GM19025 (cell line): ENCODE measurements at regions not wholly inside any gene's neighbourhood (a gene's known extent, or its start where the extent isn't known, plus 50 kb on each side); places are given as distances from the start of the nearest gene placed in this dataset.

Experiments
- ATAC-seq: cut with Tn5 transposase; IDR thresholded peaks from one replicate; pipeline ENCODE4 v1.9.1; 2021; ENCODE audit warnings: mild to moderate bottlenecking, low read depth, moderate library complexity; ENCODE audit not compliant: unreplicated experiment

DNA sequence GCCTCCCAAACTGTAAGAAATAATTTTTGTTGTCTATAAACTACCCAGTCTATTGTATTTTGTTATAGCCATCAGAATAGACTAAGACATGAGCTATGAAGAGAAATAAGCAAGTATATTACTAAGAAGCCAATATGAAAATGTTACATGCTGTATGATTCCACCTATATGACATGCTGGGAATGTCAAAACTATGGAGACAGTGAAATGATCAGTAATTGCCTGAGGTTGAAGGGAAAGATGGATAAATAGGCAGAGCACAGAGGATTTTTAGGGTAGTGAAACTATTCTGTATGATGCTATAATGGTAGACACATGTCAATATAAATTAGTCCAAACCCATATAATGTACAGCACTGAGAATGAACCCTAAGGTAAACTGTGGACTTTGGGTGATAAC, 261.3 kb upstream of the PCDH15 start:
- ATAC-seq = no peak

DNA sequence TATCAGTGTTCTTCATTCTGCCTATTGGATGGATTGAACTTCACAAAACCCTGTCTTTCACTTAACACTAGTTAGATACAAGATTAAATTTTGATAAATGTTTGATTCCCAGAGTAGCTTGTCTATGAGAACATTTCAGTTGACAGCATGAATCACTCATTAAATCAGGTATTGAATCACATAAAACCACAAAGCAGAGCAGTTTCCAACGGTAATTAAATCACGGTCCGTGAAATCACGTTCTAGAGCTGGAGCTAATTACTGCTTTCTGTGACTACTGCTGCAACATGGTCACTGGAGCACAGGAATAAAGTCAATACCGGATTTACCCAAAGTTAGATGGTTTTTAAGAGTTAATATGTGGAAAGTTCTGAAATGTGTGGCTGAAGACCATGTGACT, 257.8 kb upstream of the PCDH15 start:
- ATAC-seq = no peak

DNA sequence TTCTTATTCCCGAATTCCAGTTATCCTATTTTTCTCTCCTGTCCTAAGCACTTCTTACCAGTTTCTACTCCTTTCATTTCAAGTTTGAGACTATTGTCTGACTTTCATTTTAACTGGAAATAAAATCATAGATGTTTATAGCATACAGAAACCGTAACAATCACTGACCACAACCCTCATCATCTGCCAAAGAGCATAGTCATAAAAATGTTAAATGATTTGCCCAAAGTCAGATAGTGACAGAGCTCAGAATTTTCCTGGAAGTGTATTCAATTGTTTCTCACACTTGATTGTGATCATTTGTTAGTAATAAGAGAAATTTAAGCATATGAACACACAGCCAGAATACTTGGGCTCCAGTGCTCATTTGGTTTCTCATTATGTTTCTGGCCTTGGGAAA, 250.5 kb upstream of the PCDH15 start:
- ATAC-seq = no peak

DNA sequence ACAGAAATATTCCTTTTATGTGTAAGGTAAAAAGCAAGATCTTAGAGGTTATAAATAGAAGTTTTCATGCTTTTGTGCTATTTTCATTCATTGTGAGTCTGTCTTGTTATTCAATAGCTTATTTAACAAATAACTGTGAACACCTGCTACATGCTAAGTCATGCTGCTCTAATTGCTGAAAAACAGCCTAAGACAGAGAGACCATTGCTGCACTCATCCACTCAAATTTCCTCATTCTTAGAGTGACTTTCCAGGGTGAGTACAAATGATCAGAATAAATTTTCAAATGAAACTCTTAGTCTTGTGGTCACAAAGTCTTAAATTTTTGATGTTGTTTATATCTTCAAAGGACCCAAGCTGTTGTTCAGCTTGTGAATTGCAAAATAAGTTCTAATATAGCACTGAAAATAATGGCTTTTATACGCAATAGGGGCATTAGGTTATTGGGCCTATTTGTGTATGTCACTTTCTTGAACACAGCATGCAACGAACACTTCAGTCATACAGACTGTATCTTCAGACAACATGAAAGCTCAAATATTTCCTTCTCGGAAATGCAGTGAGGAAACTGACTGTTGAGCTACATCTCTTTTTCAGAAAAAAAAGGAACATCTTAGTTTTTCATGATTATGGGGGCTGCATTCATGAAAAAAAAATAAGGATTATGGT, 247.9 kb upstream of the PCDH15 start:
- no peak for ATAC-seq

DNA sequence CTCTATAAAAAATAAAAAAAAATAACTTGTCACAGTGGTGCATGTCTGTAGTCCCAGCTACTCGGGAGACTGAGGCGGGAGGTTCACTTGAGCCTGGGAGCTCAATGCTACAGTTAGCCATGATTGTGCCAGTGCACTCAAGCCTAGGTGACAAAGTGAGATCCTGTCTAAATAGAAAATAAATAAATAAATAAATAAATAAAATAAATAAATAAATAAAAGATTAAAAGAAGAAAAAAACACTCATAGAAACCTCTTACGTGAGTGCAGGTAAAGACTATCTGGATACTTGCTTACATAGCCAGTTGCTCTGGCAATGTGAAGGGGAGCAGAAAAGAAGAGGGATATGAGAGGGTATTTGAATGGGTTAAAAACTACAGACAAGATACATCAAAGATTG, 242.5 kb upstream of the PCDH15 start:
- no peak for ATAC-seq

DNA sequence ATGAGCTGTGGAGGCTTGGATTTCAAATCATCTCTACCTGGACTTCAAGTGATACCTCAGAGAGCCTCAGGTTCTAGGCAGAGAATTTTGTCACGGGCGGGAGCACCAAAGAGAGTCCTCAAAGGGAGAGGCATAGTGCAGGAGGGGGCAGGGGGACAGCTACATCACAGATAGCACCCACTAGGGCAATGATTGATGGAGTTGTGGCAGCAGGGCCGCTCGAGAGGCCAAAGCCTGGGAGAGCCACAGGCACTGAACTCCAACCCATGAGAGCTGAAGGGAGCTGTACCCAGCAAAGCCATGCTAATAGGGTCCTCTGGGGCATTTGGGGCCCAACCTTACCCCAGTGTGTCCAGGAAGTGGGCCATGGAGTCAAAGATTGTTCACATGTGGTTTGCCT, 232.0 kb upstream of the PCDH15 start:
- no peak for ATAC-seq

- ATAC-seq = no peak
Measured at GRCh38 chr10:55024713-55025112, 223.7 kb upstream of the PCDH15 start.

DNA sequence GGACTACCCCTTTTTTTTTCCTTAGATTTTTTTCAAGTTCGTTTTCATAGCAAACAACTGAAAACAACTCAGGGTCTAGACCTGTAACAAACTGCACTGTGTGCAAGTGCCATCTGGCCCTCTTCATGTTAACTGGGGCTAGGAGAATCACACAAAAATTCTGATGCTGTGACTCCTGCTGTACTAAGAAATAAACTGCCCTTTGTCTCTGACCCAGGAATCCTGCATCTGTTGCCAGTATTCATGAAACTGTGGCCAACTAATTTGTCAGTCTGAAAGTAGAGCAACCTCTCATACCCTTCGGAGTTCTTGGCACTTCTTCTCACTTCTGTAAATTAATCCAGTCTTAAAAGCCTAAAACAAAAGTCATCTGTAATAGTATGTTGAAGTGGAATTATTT, 218.4 kb upstream of the PCDH15 start:
- ATAC-seq = no peak

DNA sequence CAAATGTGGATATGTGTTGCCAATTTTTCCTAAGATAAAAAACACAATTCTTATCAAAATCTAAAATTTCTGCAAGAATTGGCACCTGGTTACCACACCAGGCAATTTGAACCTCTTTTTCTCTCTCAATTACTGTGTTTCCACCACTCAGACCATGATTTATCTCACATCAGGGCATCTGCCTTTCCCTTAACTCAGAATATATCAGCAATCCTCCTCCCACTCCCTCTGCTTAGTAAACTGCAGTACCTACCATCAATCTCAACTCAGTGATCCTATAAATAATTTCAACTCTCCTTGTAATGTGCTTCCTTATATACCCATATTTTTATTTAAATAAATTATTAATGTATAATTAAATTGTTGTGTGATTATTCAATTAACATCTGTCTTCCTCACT, 212.3 kb upstream of the PCDH15 start:
- no peak for ATAC-seq

- ATAC-seq = no peak
Measured at GRCh38 chr10:55002420-55002819, 201.4 kb upstream of the PCDH15 start.

DNA sequence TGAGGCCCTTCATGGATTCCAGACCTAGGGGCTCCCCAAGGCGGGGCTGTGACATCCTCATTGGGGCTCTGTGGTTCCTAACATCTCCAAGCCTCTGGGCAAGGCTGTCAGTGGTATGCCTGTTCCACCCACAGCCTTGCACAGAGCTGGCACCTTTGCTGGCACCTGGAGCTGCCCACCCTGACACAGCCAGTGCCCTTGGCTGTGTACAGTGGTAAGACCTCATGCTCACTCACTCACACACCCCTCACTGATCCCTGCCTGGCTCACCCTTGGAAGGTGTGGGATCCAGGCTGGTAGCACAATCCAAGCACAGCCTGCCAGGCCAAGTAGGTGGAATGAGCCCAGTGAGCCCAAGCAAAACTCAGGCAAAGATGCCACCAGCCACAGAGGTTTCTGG, 200.4 kb upstream of the PCDH15 start:
- ATAC-seq = no peak

DNA sequence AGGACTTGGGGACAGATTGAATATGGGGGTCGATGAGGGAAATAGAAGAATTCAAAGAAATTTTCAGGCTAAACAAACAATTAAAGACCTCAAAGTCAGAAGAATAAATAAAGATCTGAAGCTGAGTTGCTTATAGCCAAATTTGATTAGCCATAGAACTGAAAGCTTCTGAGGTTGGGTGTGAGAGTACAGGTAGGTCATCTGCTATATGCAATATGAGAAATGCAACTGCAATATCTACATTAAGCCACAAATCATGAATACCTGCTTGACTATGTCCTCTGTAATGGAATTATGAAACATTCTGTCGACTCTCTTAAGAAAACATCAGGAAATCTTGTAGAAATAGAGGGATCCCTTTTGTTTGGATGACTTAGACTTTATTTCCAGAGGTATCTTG, 192.1 kb upstream of the PCDH15 start:
- no peak for ATAC-seq

GRCh38 chr10:54985732-54986131, 184.7 kb upstream of the PCDH15 start:
- ATAC-seq = no peak

DNA sequence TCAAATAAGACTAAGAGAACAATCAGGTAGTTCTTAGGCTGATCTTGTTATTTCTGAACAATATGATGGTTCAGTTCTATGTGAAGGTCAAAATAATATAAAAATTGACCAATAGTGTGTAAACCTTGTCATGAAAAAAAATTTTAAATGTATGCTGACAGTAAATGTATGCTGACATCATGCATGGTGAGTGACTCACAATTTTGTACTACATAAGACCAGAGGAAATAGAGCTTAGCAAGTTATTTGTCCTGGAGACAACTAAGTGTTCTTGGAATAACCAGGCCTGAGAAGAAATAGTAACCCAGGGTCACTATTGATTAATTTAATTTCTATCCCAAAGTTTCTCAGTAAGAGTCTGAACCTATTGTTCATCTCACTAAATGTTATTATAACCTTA, 182.2 kb upstream of the PCDH15 start:
- ATAC-seq = no peak

GRCh38 chr10:54962134-54962900, 161.3 kb upstream of the PCDH15 start:
- ATAC-seq = no peak

DNA sequence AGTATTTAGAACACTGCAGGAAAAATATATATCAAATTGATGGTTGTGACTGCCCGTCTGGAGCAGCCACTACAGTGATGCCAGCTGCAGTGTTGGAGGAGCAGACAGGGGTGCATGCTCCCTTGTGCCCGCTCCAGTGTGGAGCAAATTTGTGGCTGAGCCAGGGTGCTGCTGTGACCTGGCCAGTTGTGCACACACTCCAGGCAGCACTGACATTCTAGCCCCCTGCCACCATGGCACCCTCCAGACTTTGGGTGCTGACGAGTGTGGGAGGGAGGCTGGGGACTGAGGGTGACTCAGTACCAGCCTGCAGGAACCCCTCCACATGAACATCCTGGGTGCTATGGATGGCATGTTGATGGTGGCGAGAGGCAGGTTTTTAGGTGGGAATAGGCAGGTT, 160.0 kb upstream of the PCDH15 start:
- ATAC-seq = no peak

DNA sequence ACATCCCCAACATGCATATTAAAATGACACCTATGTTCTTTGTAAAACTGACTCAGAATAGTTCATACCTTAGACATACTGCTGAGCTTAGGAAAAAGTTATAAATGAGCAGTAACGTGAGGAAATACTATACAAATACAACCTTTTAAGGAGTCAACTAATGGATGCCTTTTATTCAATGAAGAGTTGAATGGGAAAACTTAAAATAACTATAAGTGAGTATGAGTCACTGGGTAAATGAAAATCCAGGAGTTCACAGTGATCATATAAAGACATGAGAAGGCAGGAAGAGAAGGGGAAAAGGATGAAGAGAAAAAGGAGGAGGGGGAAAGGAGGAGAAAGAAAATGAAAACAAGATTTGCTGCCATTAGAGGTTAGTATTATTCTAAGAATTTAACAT, 157.8 kb upstream of the PCDH15 start:
- ATAC-seq = no peak

GRCh38 chr10:54947605-54948004, 146.6 kb upstream of the PCDH15 start:
- no peak for ATAC-seq

- no peak for ATAC-seq
Measured at GRCh38 chr10:54940418-54940817, 139.4 kb upstream of the PCDH15 start.

DNA sequence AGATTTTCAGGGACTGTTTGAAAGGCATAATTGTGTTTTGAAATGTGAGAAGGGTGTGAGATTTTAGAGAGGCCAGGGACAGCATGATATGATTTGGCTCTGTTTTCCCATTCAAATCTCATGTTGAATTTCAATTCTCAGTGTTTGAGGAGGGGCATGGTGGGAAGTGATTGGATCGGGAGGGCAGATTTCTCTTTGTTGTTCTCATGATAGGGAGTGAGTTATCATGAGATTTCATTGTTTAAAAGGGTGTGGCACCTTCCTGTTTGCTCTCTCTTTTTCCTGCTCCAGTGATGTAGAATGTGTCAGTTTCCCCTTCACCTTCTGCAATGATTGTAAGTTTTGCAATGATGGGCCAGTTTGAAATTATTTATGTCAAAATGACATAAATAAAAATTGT, 113.0 kb upstream of the PCDH15 start:
- no peak for ATAC-seq

DNA sequence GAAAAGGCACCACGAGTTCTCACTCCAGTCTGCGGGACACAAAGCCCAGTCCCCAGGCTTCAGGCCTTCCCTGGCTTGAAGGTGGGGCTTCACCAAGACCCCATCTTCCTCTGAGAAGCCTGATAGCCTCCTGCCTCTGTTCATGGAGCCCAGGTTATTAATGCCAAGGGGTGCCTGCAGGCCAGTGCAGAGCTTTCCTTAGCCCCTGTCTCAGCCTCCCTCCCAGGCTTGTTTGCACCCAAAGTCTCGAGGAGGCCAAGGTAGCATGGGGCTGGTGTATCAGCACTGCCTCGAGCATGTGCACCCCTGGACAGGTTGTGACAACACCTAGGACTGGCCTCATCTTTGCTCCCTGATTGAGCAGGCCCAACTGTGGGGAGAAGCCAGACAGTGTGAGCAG, 108.1 kb upstream of the PCDH15 start:
- ATAC-seq = no peak

DNA sequence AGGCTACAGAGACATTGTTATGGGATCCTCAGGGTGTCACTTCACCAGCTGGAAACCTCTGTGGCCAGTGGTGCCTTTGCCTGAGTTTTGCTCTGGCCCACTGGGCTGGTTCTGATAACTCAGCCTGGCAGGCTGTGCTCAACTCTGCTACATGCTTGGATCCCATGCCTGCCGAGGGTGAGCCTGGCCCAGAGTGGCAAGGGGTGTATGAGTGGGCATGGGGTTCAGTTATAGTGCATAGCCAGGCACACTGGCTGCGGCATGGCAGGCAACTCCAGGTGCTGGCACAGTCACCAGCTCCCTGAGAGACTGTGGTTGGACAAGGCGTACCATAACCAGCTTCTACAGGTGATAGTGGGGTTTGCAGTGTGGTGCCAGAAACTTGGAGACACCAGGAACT, 107.0 kb upstream of the PCDH15 start:
- no peak for ATAC-seq
